Ovary (tissue), 3 donors: ENCODE measurements at regions not wholly inside any gene's neighbourhood (a gene's known extent, or its start where the extent isn't known, plus 50 kb on each side); places are given as distances from the start of the nearest gene placed in this dataset.

Source experiments
- EP300 ChIP-seq: sonication (generic); formaldehyde crosslinking; IDR thresholded peaks from one replicate; pipeline ENCODE4 v1.6.1; 2017; ENCODE audit warnings: antibody characterized with exemption
- POLR2A ChIP-seq: fragments of 450-650 bp; IDR thresholded peaks from one replicate; pipeline ENCODE4 v1.6.1; 2017; ENCODE audit warnings: antibody characterized with exemption, mild to moderate bottlenecking, moderate library complexity
- TF ChIP-seq, protein P1 (sequence below), 3 donors: fragments of 450-650 bp in 2 of 3; fragments of 200-600 bp in 1 of 3; IDR thresholded peaks; one replicate each; pipeline versions ENCODE4 v1.5.1 to v1.8.0; 2016 to 2022; ENCODE audit warnings: antibody characterized with exemption in 3 of 3, mild to moderate bottlenecking in 1 of 3
- donor health status: DM: no; HTN: no; CAD: no.

DNA sequence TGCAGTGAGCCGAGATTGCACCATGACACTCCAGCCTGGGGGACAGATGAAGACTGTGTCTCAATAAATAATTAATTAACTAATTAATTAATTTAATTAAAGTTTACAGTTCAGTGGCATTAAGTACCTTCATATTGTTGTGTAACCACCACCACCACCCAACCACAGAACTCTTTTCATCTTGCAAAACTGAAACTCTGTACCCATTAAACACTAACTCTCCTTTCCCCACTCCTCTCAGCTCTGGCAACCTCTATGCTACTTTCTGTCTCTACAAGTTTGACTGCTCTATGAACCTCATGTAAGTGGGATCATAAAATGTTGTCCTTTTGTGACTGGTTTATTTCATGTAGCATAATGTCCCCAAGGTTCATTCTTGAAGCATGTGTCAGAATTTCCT is 259.3 kb upstream of the MDFIC2 start:
- no peak for TF ChIP-seq POLR2A
- TF ChIP-seq, protein P1, sequence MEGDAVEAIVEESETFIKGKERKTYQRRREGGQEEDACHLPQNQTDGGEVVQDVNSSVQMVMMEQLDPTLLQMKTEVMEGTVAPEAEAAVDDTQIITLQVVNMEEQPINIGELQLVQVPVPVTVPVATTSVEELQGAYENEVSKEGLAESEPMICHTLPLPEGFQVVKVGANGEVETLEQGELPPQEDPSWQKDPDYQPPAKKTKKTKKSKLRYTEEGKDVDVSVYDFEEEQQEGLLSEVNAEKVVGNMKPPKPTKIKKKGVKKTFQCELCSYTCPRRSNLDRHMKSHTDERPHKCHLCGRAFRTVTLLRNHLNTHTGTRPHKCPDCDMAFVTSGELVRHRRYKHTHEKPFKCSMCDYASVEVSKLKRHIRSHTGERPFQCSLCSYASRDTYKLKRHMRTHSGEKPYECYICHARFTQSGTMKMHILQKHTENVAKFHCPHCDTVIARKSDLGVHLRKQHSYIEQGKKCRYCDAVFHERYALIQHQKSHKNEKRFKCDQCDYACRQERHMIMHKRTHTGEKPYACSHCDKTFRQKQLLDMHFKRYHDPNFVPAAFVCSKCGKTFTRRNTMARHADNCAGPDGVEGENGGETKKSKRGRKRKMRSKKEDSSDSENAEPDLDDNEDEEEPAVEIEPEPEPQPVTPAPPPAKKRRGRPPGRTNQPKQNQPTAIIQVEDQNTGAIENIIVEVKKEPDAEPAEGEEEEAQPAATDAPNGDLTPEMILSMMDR (IDR thresholded peaks at IDR 0.05), result no peak
- TF ChIP-seq EP300, result no peak
